K562 (cell line): ENCODE measurements at regions not wholly inside any gene's neighbourhood (a gene's known extent, or its start where the extent isn't known, plus 50 kb on each side); places are given as distances from the start of the nearest gene placed in this dataset.

Experiments used
- BRD9 ChIP-seq: fragments of 450-650 bp; IDR thresholded peaks from 2 replicates; pipeline ENCODE4 v1.6.1; 2018; ENCODE audit warnings: low read depth; ENCODE audit not compliant: partially characterized antibody
- CSDE1 ChIP-seq, 2 experiments: fragments of 450-650 bp; IDR thresholded peaks; 2 replicates each; pipeline ENCODE4 v1.6.1; 2016; ENCODE audit warnings: mild to moderate bottlenecking in 1 of 2
- CTBP1 ChIP-seq: fragments of 450-650 bp; IDR thresholded peaks from 2 replicates; pipeline ENCODE4 v1.6.1; 2016; ENCODE audit warnings: borderline replicate concordance
- DIDO1 ChIP-seq: fragments of 450-650 bp; IDR thresholded peaks from 2 replicates; pipeline ENCODE4 v1.6.1; 2016; ENCODE audit warnings: low read depth, missing biosample characterization, missing genetic modification characterization
- HDAC1 ChIP-seq, 2 experiments: fragments of 450-650 bp; IDR thresholded peaks; 2 replicates each; pipeline ENCODE4 v1.6.1; 2016 to 2017; ENCODE audit warnings: inconsistent platforms in 1 of 2, mild to moderate bottlenecking in 1 of 2, moderate library complexity in 1 of 2
- ILK ChIP-seq: fragments of 450-650 bp; IDR thresholded peaks from 2 replicates; pipeline ENCODE4 v1.6.1; 2016; ENCODE audit warnings: missing genetic modification characterization, low read depth, mild to moderate bottlenecking, missing compliant biosample characterization, moderate library complexity, borderline replicate concordance
- KDM1A ChIP-seq, 2 experiments: fragments of 450-650 bp; IDR thresholded peaks; 2 replicates each; pipeline ENCODE4 v1.6.1; 2016; ENCODE audit warnings: mild to moderate bottlenecking in 2 of 2
- LARP7 ChIP-seq: fragments of 450-650 bp; IDR thresholded peaks from 2 replicates; pipeline ENCODE4 v1.6.1; 2016
- MCM2 ChIP-seq: fragments of 450-650 bp; IDR thresholded peaks from 2 replicates; pipeline ENCODE4 v1.6.1; 2017; ENCODE audit warnings: low read depth, mild to moderate bottlenecking
- MCM3 ChIP-seq: fragments of 450-650 bp; IDR thresholded peaks from 2 replicates; pipeline ENCODE4 v1.6.1; 2016
- PCBP1 ChIP-seq: fragments of 200-400 bp; formaldehyde crosslinking; IDR thresholded peaks from 2 replicates; pipeline ENCODE4 v1.6.1; 2018; ENCODE audit warnings: mild to moderate bottlenecking, low read depth, low read length; ENCODE audit not compliant: poor library complexity, severe bottlenecking
- POLR2B ChIP-seq: fragments of 450-650 bp; IDR thresholded peaks from 2 replicates; pipeline ENCODE4 v1.6.1; 2018; ENCODE audit warnings: low read depth; ENCODE audit not compliant: partially characterized antibody
- RCOR1 ChIP-seq, 2 experiments: IDR thresholded peaks; 2 replicates each; pipeline ENCODE4 v1.6.1; 2012; ENCODE audit warnings: low read depth in 2 of 2, low read length in 2 of 2, borderline replicate concordance in 1 of 2, improper control_type of control experiment in 1 of 2
- SMARCA4 ChIP-seq: fragments of 450-650 bp; IDR thresholded peaks from 2 replicates; pipeline ENCODE4 v1.6.1; 2016
- SMARCE1 ChIP-seq: fragments of 450-650 bp; IDR thresholded peaks from 2 replicates; pipeline ENCODE4 v1.7.1; 2016; ENCODE audit warnings: mild to moderate bottlenecking
- TBL1XR1 ChIP-seq, 2 experiments: IDR thresholded peaks; 2 replicates each; pipeline ENCODE4 v1.6.1; 2012; ENCODE audit warnings: improper control_type of control experiment in 2 of 2, low read length in 2 of 2, mild to moderate bottlenecking in 1 of 2
- TEAD1 ChIP-seq, 2 experiments: fragments of 450-650 bp in 1 of 2; sonication (generic) in 1 of 2; formaldehyde crosslinking; IDR thresholded peaks; 2 replicates each; pipeline versions ENCODE4 v1.4.0 to v1.8.0; 2020 to 2022; ENCODE audit warnings: mild to moderate bottlenecking in 2 of 2, missing genetic modification reagents in 1 of 2
- U2AF1 ChIP-seq: fragments of 200-400 bp; formaldehyde crosslinking; optimal IDR thresholded peaks from 2 replicates; pipeline ENCODE3; 2017; ENCODE audit warnings: mild to moderate bottlenecking, low read depth, low read length, moderate library complexity
- WHSC1 ChIP-seq: IDR thresholded peaks from one replicate; pipeline ENCODE4 v1.6.1; 2012; ENCODE audit warnings: low read length, control low read depth, inconsistent platforms
- TF ChIP-seq, protein P1 (sequence below): sonication (generic); formaldehyde crosslinking; IDR thresholded peaks from 2 replicates; pipeline ENCODE4 v1.9.0; 2022; ENCODE audit warnings: mild to moderate bottlenecking, missing genetic modification reagents
- TF ChIP-seq, protein P2 (sequence below), 2 experiments: fragments of 450-650 bp; IDR thresholded peaks; 2 replicates each; pipeline ENCODE4 v1.6.1; 2018; ENCODE audit warnings: mild to moderate bottlenecking in 2 of 2, low read depth in 1 of 2; ENCODE audit not compliant: partially characterized antibody in 2 of 2
- TF ChIP-seq, protein P3 (sequence below): sonication (generic); formaldehyde crosslinking; IDR thresholded peaks from 2 replicates; pipeline ENCODE4 v1.8.1; 2023; ENCODE audit warnings: mild to moderate bottlenecking, missing genetic modification reagents
- TF ChIP-seq, protein P4 (sequence below): fragments of 450-650 bp; conservative IDR thresholded peaks from 2 replicates; pipeline ENCODE4 v1.6.1; 2016; ENCODE audit warnings: missing genetic modification characterization, low read depth, mild to moderate bottlenecking, control low read depth, missing compliant biosample characterization

DNA sequence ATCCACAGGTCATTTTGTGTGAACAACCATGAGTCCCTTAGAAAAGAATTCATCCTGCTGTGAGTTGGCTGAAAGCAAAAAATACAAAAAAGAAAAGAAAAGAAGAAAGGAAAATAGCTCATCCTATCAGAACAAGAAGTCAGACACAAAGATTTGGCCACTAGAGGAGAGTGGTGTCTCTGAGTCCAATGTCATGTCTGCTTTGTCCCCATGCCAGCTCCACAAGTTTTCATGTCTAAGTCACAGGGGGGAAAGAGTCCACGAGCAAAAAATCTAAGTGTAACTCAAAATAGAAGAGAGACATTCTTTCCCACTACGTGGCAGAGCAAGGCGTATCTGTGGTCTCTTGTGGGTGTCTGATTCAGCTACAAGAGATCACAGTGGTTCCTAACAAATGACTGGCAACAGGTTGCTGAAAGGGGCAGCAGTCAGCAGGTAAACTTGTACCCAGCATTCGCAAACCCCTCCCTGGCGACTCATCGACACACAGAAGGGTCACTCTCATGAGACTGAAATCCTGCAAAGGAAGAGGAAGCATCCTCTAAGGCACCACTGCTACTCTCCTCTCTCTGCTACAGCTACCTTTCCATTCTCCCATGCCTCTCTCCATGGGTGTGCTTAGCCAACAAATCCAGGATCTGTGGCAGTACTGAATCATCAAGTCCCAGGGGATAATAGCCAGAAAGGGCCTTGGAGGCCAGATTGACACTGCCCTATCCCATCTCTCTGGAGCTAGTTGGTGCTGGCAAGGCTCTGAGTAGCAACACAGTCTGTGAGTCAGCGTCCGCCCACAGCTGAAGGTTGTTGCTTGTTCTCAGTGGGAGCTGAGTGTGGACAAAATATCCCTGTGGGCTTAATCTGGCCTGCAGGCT is 123.0 kb upstream of the SLC39A10 start (continued):
- no peak for TF ChIP-seq MCM2
- no peak for TF ChIP-seq CSDE1 (IDR thresholded peaks at IDR 0.05)
- no peak for TF ChIP-seq TEAD1 (CRISPR knock-in tag; IDR thresholded peaks at IDR 0.05)
- no peak for TF ChIP-seq POLR2B
- TF ChIP-seq KDM1A (IDR thresholded peaks at IDR 0.05) = peak in 1 of 2 experiments; percentile 40; a peak in 1 of 4 replicates
- TF ChIP-seq, protein P1, sequence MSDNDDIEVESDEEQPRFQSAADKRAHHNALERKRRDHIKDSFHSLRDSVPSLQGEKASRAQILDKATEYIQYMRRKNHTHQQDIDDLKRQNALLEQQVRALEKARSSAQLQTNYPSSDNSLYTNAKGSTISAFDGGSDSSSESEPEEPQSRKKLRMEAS (CRISPR knock-in tag) = no peak
- TF ChIP-seq DIDO1 = no peak
- TF ChIP-seq PCBP1 = no peak
- 0 out of 2 replicates have a peak, but pooled peaks have one; percentile 25 for TF ChIP-seq CTBP1
- no peak for TF ChIP-seq MCM3
- no peak for TF ChIP-seq RCOR1 (IDR thresholded peaks at IDR 0.05; ENCODE audit: borderline replicate concordance in 1 of 2, low read depth in 2 of 2, low read length in 2 of 2)
- TF ChIP-seq ILK = no peak
- TF ChIP-seq TBL1XR1 (IDR thresholded peaks at IDR 0.05; ENCODE audit: low read length in 2 of 2) = no peak
- TF ChIP-seq SMARCE1 = peak; percentile 40; the same call in 1 of the 2 replicates
- TF ChIP-seq, protein P2, sequence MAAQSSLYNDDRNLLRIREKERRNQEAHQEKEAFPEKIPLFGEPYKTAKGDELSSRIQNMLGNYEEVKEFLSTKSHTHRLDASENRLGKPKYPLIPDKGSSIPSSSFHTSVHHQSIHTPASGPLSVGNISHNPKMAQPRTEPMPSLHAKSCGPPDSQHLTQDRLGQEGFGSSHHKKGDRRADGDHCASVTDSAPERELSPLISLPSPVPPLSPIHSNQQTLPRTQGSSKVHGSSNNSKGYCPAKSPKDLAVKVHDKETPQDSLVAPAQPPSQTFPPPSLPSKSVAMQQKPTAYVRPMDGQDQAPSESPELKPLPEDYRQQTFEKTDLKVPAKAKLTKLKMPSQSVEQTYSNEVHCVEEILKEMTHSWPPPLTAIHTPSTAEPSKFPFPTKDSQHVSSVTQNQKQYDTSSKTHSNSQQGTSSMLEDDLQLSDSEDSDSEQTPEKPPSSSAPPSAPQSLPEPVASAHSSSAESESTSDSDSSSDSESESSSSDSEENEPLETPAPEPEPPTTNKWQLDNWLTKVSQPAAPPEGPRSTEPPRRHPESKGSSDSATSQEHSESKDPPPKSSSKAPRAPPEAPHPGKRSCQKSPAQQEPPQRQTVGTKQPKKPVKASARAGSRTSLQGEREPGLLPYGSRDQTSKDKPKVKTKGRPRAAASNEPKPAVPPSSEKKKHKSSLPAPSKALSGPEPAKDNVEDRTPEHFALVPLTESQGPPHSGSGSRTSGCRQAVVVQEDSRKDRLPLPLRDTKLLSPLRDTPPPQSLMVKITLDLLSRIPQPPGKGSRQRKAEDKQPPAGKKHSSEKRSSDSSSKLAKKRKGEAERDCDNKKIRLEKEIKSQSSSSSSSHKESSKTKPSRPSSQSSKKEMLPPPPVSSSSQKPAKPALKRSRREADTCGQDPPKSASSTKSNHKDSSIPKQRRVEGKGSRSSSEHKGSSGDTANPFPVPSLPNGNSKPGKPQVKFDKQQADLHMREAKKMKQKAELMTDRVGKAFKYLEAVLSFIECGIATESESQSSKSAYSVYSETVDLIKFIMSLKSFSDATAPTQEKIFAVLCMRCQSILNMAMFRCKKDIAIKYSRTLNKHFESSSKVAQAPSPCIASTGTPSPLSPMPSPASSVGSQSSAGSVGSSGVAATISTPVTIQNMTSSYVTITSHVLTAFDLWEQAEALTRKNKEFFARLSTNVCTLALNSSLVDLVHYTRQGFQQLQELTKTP (IDR thresholded peaks at IDR 0.05; ENCODE audit: low read depth in 1 of 2, partially characterized antibody in 2 of 2) = no peak
- TF ChIP-seq HDAC1 (IDR thresholded peaks at IDR 0.05) = 0 out of 4 replicates have a peak, but pooled peaks of 1 of the 2 experiments have one; percentile 19
- TF ChIP-seq, protein P3, sequence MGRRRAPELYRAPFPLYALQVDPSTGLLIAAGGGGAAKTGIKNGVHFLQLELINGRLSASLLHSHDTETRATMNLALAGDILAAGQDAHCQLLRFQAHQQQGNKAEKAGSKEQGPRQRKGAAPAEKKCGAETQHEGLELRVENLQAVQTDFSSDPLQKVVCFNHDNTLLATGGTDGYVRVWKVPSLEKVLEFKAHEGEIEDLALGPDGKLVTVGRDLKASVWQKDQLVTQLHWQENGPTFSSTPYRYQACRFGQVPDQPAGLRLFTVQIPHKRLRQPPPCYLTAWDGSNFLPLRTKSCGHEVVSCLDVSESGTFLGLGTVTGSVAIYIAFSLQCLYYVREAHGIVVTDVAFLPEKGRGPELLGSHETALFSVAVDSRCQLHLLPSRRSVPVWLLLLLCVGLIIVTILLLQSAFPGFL (CRISPR knock-in tag) = no peak
- TF ChIP-seq U2AF1 = no peak
- TF ChIP-seq WHSC1 = no peak
- no peak for TF ChIP-seq BRD9
- TF ChIP-seq, protein P4, sequence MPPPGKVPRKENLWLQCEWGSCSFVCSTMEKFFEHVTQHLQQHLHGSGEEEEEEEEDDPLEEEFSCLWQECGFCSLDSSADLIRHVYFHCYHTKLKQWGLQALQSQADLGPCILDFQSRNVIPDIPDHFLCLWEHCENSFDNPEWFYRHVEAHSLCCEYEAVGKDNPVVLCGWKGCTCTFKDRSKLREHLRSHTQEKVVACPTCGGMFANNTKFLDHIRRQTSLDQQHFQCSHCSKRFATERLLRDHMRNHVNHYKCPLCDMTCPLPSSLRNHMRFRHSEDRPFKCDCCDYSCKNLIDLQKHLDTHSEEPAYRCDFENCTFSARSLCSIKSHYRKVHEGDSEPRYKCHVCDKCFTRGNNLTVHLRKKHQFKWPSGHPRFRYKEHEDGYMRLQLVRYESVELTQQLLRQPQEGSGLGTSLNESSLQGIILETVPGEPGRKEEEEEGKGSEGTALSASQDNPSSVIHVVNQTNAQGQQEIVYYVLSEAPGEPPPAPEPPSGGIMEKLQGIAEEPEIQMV (tag) = no peak
- no peak for TF ChIP-seq LARP7
- TF ChIP-seq SMARCA4 = 0 out of 2 replicates have a peak, but pooled peaks have one; percentile 21
